GM21526 (cell line): ENCODE measurements at regions not wholly inside any gene's neighbourhood (a gene's known extent, or its start where the extent isn't known, plus 50 kb on each side); places are given as distances from the start of the nearest gene placed in this dataset.
"Not testable (repeated sequence)": the region's sequence is repeated elsewhere in the genome, so short reads cannot be mapped to it uniquely, and the experiment has no call there.

Experiments used
- ATAC-seq: cut with Tn5 transposase; IDR thresholded peaks from one replicate; pipeline ENCODE4 v1.9.1; 2021; ENCODE audit warnings: moderate library complexity; ENCODE audit not compliant: unreplicated experiment, low FRiP score

- ATAC-seq = no peak
These were observed 907.3 kb upstream of the CITED2 start for GRCh38 chr6:140281767-140282166.

GRCh38 chr6:140281236-140281635, 906.8 kb upstream of the CITED2 start:
- no peak for ATAC-seq

- ATAC-seq = no peak
These were observed 902.3 kb upstream of the CITED2 start for GRCh38 chr6:140276719-140277118.

- ATAC-seq = no peak
These were observed 901.7 kb upstream of the CITED2 start for GRCh38 chr6:140276133-140276532.

- ATAC-seq = no peak
These were observed 901.3 kb upstream of the CITED2 start for GRCh38 chr6:140275725-140276124.

- no peak for ATAC-seq
These were observed 900.1 kb upstream of the CITED2 start for GRCh38 chr6:140274548-140274947.

- peak; percentile 99 for ATAC-seq
These were observed 897.4 kb upstream of the CITED2 start for GRCh38 chr6:140271759-140272377.

- ATAC-seq = no peak
These were observed 895.2 kb upstream of the CITED2 start for GRCh38 chr6:140269591-140270165.

GRCh38 chr6:140264431-140264830, 890.0 kb upstream of the CITED2 start:
- no peak for ATAC-seq

GRCh38 chr6:140258302-140258701, 883.9 kb upstream of the CITED2 start:
- ATAC-seq = not testable (repeated sequence)

GRCh38 chr6:140256248-140256647, 881.8 kb upstream of the CITED2 start:
- no peak for ATAC-seq

GRCh38 chr6:140253096-140253495, 878.6 kb upstream of the CITED2 start:
- ATAC-seq = no peak

GRCh38 chr6:140252099-140252498, 877.7 kb upstream of the CITED2 start:
- no peak for ATAC-seq

- ATAC-seq = no peak
These were observed 871.0 kb upstream of the CITED2 start for GRCh38 chr6:140245296-140246040.

GRCh38 chr6:140237251-140237650, 862.8 kb upstream of the CITED2 start:
- ATAC-seq = no peak

- ATAC-seq = no peak
These were observed 862.3 kb upstream of the CITED2 start for GRCh38 chr6:140236732-140237131.

- ATAC-seq = no peak
These were observed 855.8 kb upstream of the CITED2 start for GRCh38 chr6:140230282-140230681.

- ATAC-seq = no peak
These were observed 854.0 kb upstream of the CITED2 start for GRCh38 chr6:140228491-140228890.

- no peak for ATAC-seq
These were observed 852.2 kb upstream of the CITED2 start for GRCh38 chr6:140226637-140227036.

- no peak for ATAC-seq
These were observed 851.4 kb upstream of the CITED2 start for GRCh38 chr6:140225701-140226436.

GRCh38 chr6:140217283-140217682, 842.8 kb upstream of the CITED2 start:
- ATAC-seq = no peak
